ENCODE measurements at regions not wholly inside any gene's neighbourhood (a gene's known extent, or its start where the extent isn't known, plus 50 kb on each side); places are given as distances from the start of the nearest gene placed in this dataset.

GRCh38 chr1:200262326-200262965, 147.4 kb downstream of the ZNF281 start:
- no peak overlapping the region for H3K4me3 ChIP-seq (ENCODE audit: control extremely low read depth in 1 of 5, extremely low read depth in 1 of 5, insufficient read depth in 1 of 5, low read depth in 2 of 5, low read length in 4 of 5)
- no peaks in the 10 kb centered on the region for H3K27me3 ChIP-seq (replicated peaks in 1 of 4; ENCODE audit: control extremely low read depth in 1 of 4, control insufficient read depth in 3 of 4, insufficient read depth in 4 of 4, low read length in 3 of 4)
- CTCF ChIA-PET: no interaction called here
- no peaks in the 10 kb centered on the region for H3K9me3 ChIP-seq (ENCODE audit: control extremely low read depth in 1 of 3, control insufficient read depth in 2 of 3, insufficient read depth in 1 of 3, low read length in 2 of 3)
- Mint-ChIP-seq H3K27me3 (no peaks in the 10 kb centered on the region), H3K9me3 (ENCODE audit: insufficient read depth) (no peaks in the 10 kb centered on the region), H3K4me1 (peaks cover 12% of the 10 kb centered on the region), H3K27ac (no peak overlapping the region), H3K4me3 (no peak overlapping the region)
- ATAC-seq (ENCODE audit: low read depth): no peak
- no peak for DNase-seq
- H3K9ac ChIP-seq (ENCODE audit: low read length): no peak overlapping the region
- WGBS (ENCODE audit: insufficient coverage): 74% methylated on average over 3 of the region's 7 CpGs
- no peak overlapping the region for H3K4me2 ChIP-seq (replicated peaks; ENCODE audit: low read depth, low read length, poor library complexity, severe bottlenecking)
- POLR2A ChIA-PET: no interaction called here
- no peaks in the 10 kb centered on the region for H3K79me2 ChIP-seq (ENCODE audit: control insufficient read depth, insufficient read depth, low read length)
- no peak for TF ChIP-seq EZH2 (IDR thresholded peaks at IDR 0.05; ENCODE audit: borderline replicate concordance, insufficient read depth, low read depth, low read length, poor library complexity, severe bottlenecking)
- no peak for TF ChIP-seq CTCF (IDR thresholded peaks at IDR 0.05)
- no peak overlapping the region for H2AFZ ChIP-seq (ENCODE audit: insufficient read depth, low read depth, low read length, poor library complexity, severe bottlenecking)
- no peak overlapping the region for H3K27ac ChIP-seq (ENCODE audit: low read length in 2 of 2)
- H4K20me1 ChIP-seq (ENCODE audit: control insufficient read depth, insufficient read depth, low read length, poor library complexity, severe bottlenecking): no peaks in the 10 kb centered on the region
- H3K4me1 ChIP-seq (ENCODE audit: control insufficient read depth in 2 of 2, insufficient read depth in 2 of 2, low read length in 2 of 2): peaks cover 4 to 7% of the 10 kb centered on the region in 2 donors
- no peaks in the 10 kb centered on the region for H3K36me3 ChIP-seq (replicated peaks in 1 of 2; ENCODE audit: control extremely low read depth in 1 of 2, control insufficient read depth in 1 of 2, extremely low read depth in 1 of 2, insufficient read depth in 2 of 2, low read length in 1 of 2)
- intact Hi-C loops (cut with micrococcal nuclease): no loop called here

- Histone ChIP-seq H3K9me3 (ENCODE audit: control extremely low read depth in 1 of 3, control insufficient read depth in 2 of 3, insufficient read depth in 1 of 3, low read length in 2 of 3) (no peaks in the 10 kb centered on the region), H4K20me1 (ENCODE audit: control insufficient read depth, insufficient read depth, low read length, poor library complexity, severe bottlenecking) (no peaks in the 10 kb centered on the region), H3K79me2 (ENCODE audit: control insufficient read depth, insufficient read depth, low read length) (no peaks in the 10 kb centered on the region), H3K4me2 (replicated peaks; ENCODE audit: low read depth, low read length, poor library complexity, severe bottlenecking) (no peak overlapping the region), H3K9ac (ENCODE audit: low read length) (no peak overlapping the region), H3K36me3 (replicated peaks in 1 of 2; ENCODE audit: control extremely low read depth in 1 of 2, control insufficient read depth in 1 of 2, extremely low read depth in 1 of 2, insufficient read depth in 2 of 2, low read length in 1 of 2) (no peaks in the 10 kb centered on the region), H2AFZ (ENCODE audit: insufficient read depth, low read depth, low read length, poor library complexity, severe bottlenecking) (no peak overlapping the region), H3K27ac (ENCODE audit: low read length in 2 of 2) (no peak overlapping the region), H3K27me3 (replicated peaks in 1 of 4; ENCODE audit: control extremely low read depth in 1 of 4, control insufficient read depth in 3 of 4, insufficient read depth in 4 of 4, low read length in 3 of 4) (no peaks in the 10 kb centered on the region), H3K4me3 (ENCODE audit: control extremely low read depth in 1 of 5, extremely low read depth in 1 of 5, insufficient read depth in 1 of 5, low read depth in 2 of 5, low read length in 4 of 5) (no peak overlapping the region), H3K4me1 (ENCODE audit: control insufficient read depth in 2 of 2, insufficient read depth in 2 of 2, low read length in 2 of 2) (peaks cover 2% of the 10 kb centered on the region in 2 donors)
- 98% methylated on average over 4 of the region's 5 CpGs for WGBS (ENCODE audit: insufficient coverage)
- Mint-ChIP-seq H3K4me3 (no peak overlapping the region), H3K27ac (no peak overlapping the region), H3K27me3 (no peaks in the 10 kb centered on the region), H3K4me1 (peaks cover 8% of the 10 kb centered on the region), H3K9me3 (ENCODE audit: insufficient read depth) (no peaks in the 10 kb centered on the region)
- intact Hi-C loops (cut with micrococcal nuclease): no loop called here
- no peak for DNase-seq
- ATAC-seq (ENCODE audit: low read depth): no peak
- CTCF ChIA-PET: interaction anchor here (0.7 to 1.1 kb wide), 3 partner anchors 46 to 118 kb away, joined by 3 to 4 read pairs (median 3); no protein-coding TSS in a partner anchor
- POLR2A ChIA-PET: no interaction called here
- TF ChIP-seq CTCF (IDR thresholded peaks at IDR 0.05) (no peak), EZH2 (IDR thresholded peaks at IDR 0.05; ENCODE audit: borderline replicate concordance, insufficient read depth, low read depth, low read length, poor library complexity, severe bottlenecking) (no peak)
Observed at GRCh38 chr1:200260597-200261335, 149.1 kb downstream of the ZNF281 start.
